ENCODE measurements at regions not wholly inside any gene's neighbourhood (a gene's known extent, or its start where the extent isn't known, plus 50 kb on each side); places are given as distances from the start of the nearest gene placed in this dataset.

- DNase-seq (ENCODE audit: low read depth, low spot score), result no peak
- H3K4me3 ChIP-seq (replicated peaks in 1 of 2; ENCODE audit: low read depth in 1 of 2, low read length in 2 of 2), result no peak overlapping the region
- H3K36me3 ChIP-seq (ENCODE audit: control insufficient read depth in 1 of 2, insufficient read depth in 2 of 2, low read length in 2 of 2), result no peaks in the 10 kb centered on the region
- no peak overlapping the region for H3K27ac ChIP-seq (ENCODE audit: low read depth, low read length)
- H4K20me1 ChIP-seq (ENCODE audit: insufficient read depth), result no peaks in the 10 kb centered on the region
- intact Hi-C loops (cut with micrococcal nuclease), result no loop called here
- POLR2A ChIA-PET, result no interaction called here
- RAD21 ChIA-PET (ENCODE audit: low non-redundant PET in 1 of 2, low total read pairs in 2 of 2, uncharacterized antibody in 2 of 2, unreplicated experiment in 2 of 2), result no interaction called here
- H2AFZ ChIP-seq (ENCODE audit: low read depth, low read length, poor library complexity, severe bottlenecking), result no peak overlapping the region
- H3K9ac ChIP-seq (ENCODE audit: low read length), result no peak overlapping the region
- H3K4me2 ChIP-seq (ENCODE audit: low read length), result no peak overlapping the region
- CTCF ChIA-PET, result no interaction called here
- H3K79me2 ChIP-seq (ENCODE audit: insufficient read depth, low read length), result no peaks in the 10 kb centered on the region
- no peaks in the 10 kb centered on the region for H3K4me1 ChIP-seq (ENCODE audit: control insufficient read depth in 1 of 2, insufficient read depth in 2 of 2, low read length in 2 of 2)
- no peaks in the 10 kb centered on the region for H3K9me2 ChIP-seq (ENCODE audit: insufficient read depth)
- BruUV-seq (replicated peaks), result no TSS peak
- H3K9me3 ChIP-seq (ENCODE audit: control insufficient read depth in 1 of 2, insufficient read depth in 1 of 2, low read depth in 1 of 2, low read length in 2 of 2), result no peaks in the 10 kb centered on the region
- H3K27me3 ChIP-seq (ENCODE audit: insufficient read depth, low read length), result no peaks in the 10 kb centered on the region
- no peak for ATAC-seq
- TF ChIP-seq POLR2AphosphoS5 (IDR thresholded peaks at IDR 0.05; ENCODE audit: low read depth, low read length), result no peak
- no peak for TF ChIP-seq POLR2A (IDR thresholded peaks at IDR 0.05; ENCODE audit: borderline replicate concordance, extremely low read depth, insufficient read depth, insufficient read length)
- no peak for TF ChIP-seq ZFX (IDR thresholded peaks at IDR 0.05)
- TF ChIP-seq ATF3 (IDR thresholded peaks at IDR 0.05), result no peak
- no peak for TF ChIP-seq SP1 (IDR thresholded peaks at IDR 0.05; ENCODE audit: low read depth)
- no peak for TF ChIP-seq TCF7L2 (IDR thresholded peaks at IDR 0.05; ENCODE audit: borderline replicate concordance, extremely low read depth, insufficient read depth, insufficient read length)
- TF ChIP-seq CBX3 (IDR thresholded peaks at IDR 0.05; ENCODE audit: low read depth), result no peak
- TF ChIP-seq ZNF274 (IDR thresholded peaks at IDR 0.05; ENCODE audit: low read depth, low read length), result no peak
- TF ChIP-seq JUND (IDR thresholded peaks at IDR 0.05), result no peak
- TF ChIP-seq YY1 (IDR thresholded peaks at IDR 0.05; ENCODE audit: extremely low read depth, insufficient replicate concordance, low read depth, low read length), result no peak
- no peak for TF ChIP-seq EZH2phosphoT487 (IDR thresholded peaks at IDR 0.05; ENCODE audit: borderline replicate concordance)
- no peak for TF ChIP-seq SIN3A (IDR thresholded peaks at IDR 0.05; ENCODE audit: low read depth)
- no peak for TF ChIP-seq ZBTB33 (IDR thresholded peaks at IDR 0.05; ENCODE audit: extremely low read depth, insufficient replicate concordance, low read length)
- TF ChIP-seq CEBPB (IDR thresholded peaks at IDR 0.05; ENCODE audit: low read depth), result no peak
- TF ChIP-seq MAX (IDR thresholded peaks at IDR 0.05), result no peak
- no peak for TF ChIP-seq ELF1 (IDR thresholded peaks at IDR 0.05; ENCODE audit: borderline replicate concordance, low read depth)
- no peak for TF ChIP-seq FOSL1 (IDR thresholded peaks at IDR 0.05; ENCODE audit: low read depth)
Measured at GRCh38 chr3:27840807-27841594, 118.9 kb upstream of the EOMES start.
